GM19351 (cell line): ENCODE measurements at regions not wholly inside any gene's neighbourhood (a gene's known extent, or its start where the extent isn't known, plus 50 kb on each side); places are given as distances from the start of the nearest gene placed in this dataset.

Experiments used
- ATAC-seq: cut with Tn5 transposase; IDR thresholded peaks from one replicate; pipeline ENCODE4 v1.9.1; 2021; ENCODE audit warnings: mild to moderate bottlenecking, moderate library complexity; ENCODE audit not compliant: unreplicated experiment

GRCh38 chr11:119493712-119494111, 70.7 kb upstream of the THY1 start:
- ATAC-seq, result no peak

GRCh38 chr11:119491753-119492510, 69.0 kb upstream of the THY1 start:
- ATAC-seq, result no peak

GRCh38 chr11:119490253-119491006, 67.5 kb upstream of the THY1 start:
- ATAC-seq, result no peak

GRCh38 chr11:119489087-119489486, 66.1 kb upstream of the THY1 start:
- no peak for ATAC-seq

GRCh38 chr11:119488256-119488995, 65.5 kb upstream of the THY1 start:
- ATAC-seq, result no peak

GRCh38 chr11:119486691-119487259, 63.8 kb upstream of the THY1 start:
- ATAC-seq, result no peak

GRCh38 chr11:119486016-119486415, 63.0 kb upstream of the THY1 start:
- ATAC-seq, result no peak

GRCh38 chr11:119484741-119485605, 62.0 kb upstream of the THY1 start:
- no peak for ATAC-seq

GRCh38 chr11:119483881-119484371, 61.0 kb upstream of the THY1 start:
- no peak for ATAC-seq

GRCh38 chr11:119483341-119483880, 60.4 kb upstream of the THY1 start:
- ATAC-seq, result no peak

GRCh38 chr11:119482521-119483011, 59.6 kb upstream of the THY1 start:
- no peak for ATAC-seq

GRCh38 chr11:119481667-119482400, 58.9 kb upstream of the THY1 start:
- no peak for ATAC-seq

- peak; percentile 86 for ATAC-seq
These were observed 58.2 kb upstream of the THY1 start for GRCh38 chr11:119481021-119481666.

- no peak for ATAC-seq
These were observed 57.5 kb upstream of the THY1 start for GRCh38 chr11:119480380-119481020.

- no peak for ATAC-seq
These were observed 56.8 kb upstream of the THY1 start for GRCh38 chr11:119479685-119480275.

- ATAC-seq, result no peak
These were observed 55.8 kb upstream of the THY1 start for GRCh38 chr11:119478711-119479285.

- no peak for ATAC-seq
These were observed 53.8 kb upstream of the THY1 start for GRCh38 chr11:119476666-119477331.
